Omental fat pad (tissue), 1 donor: ENCODE measurements at regions not wholly inside any gene's neighbourhood (a gene's known extent, or its start where the extent isn't known, plus 50 kb on each side); places are given as distances from the start of the nearest gene placed in this dataset. TPM values are rescaled to one million over a fixed set of nuclear protein-coding genes. Genes with fewer than 3 reads are reported as not detected.

ENCODE experiments used
- small RNA-seq: library from RNA; depleted of rRNA; stranded (forward); fragments of <200 nt; gene quantifications from one replicate; pipeline ENCODE3, GENCODE V24; 2016

Small RNA genes lying in the stretch of these regions (small RNA-seq; reads per million reads assigned to genes)
- gene AL512324.1 = not detected
- not detected for gene MIR3156-1
- not detected for gene RNU6-1207P
